K562 (cell line): ENCODE measurements at regions not wholly inside any gene's neighbourhood (a gene's known extent, or its start where the extent isn't known, plus 50 kb on each side); places are given as distances from the start of the nearest gene placed in this dataset.

Experiments
- CBFB ChIP-seq: sonication (generic); formaldehyde crosslinking; IDR thresholded peaks from 2 replicates; pipeline ENCODE4 v1.4.0; 2020; ENCODE audit warnings: mild to moderate bottlenecking, missing genetic modification reagents
- DDX20 ChIP-seq: fragments of 450-650 bp; IDR thresholded peaks from 2 replicates; pipeline ENCODE4 v1.6.1; 2016; ENCODE audit warnings: missing genetic modification characterization, low read depth, mild to moderate bottlenecking, missing compliant biosample characterization, moderate library complexity
- ELF1 ChIP-seq: fragments of 200-800 bp; sonication (Bioruptor generic); IDR thresholded peaks from 2 replicates; pipeline ENCODE4 v1.6.1; 2016; ENCODE audit warnings: missing genetic modification characterization, missing compliant biosample characterization
- FOXP1 ChIP-seq: sonication (generic); formaldehyde crosslinking; IDR thresholded peaks from 2 replicates; pipeline ENCODE4 v1.8.0; 2022; ENCODE audit warnings: mild to moderate bottlenecking, missing genetic modification reagents
- HNRNPK ChIP-seq: fragments of 200-400 bp; formaldehyde crosslinking; IDR thresholded peaks from one replicate; pipeline ENCODE4 v1.6.1; 2018; ENCODE audit warnings: mild to moderate bottlenecking, low read depth, low read length; ENCODE audit not compliant: poor library complexity, severe bottlenecking
- MTA2 ChIP-seq: fragments of 450-650 bp; IDR thresholded peaks from 2 replicates; pipeline ENCODE4 v1.6.1; 2016; ENCODE audit warnings: low read depth
- NCOR1 ChIP-seq: fragments of 450-650 bp; IDR thresholded peaks from 2 replicates; pipeline ENCODE4 v1.6.1; 2016; ENCODE audit warnings: mild to moderate bottlenecking, moderate library complexity
- PHF8 ChIP-seq: fragments of 200-600 bp; sonication (generic); IDR thresholded peaks from 2 replicates; pipeline ENCODE4 v1.6.1; 2012; ENCODE audit warnings: mixed run types, mild to moderate bottlenecking, inconsistent platforms, low read length, moderate library complexity, borderline replicate concordance
- SMARCC2 ChIP-seq: fragments of 450-650 bp; IDR thresholded peaks from 2 replicates; pipeline ENCODE4 v1.6.1; 2017; ENCODE audit warnings: antibody characterized with exemption, moderate library complexity, mild to moderate bottlenecking, low read depth
- TF ChIP-seq, protein P1 (sequence below): fragments of 200-600 bp; sonication (generic); IDR thresholded peaks from one replicate; pipeline ENCODE4 v1.6.1; 2012; ENCODE audit warnings: mild to moderate bottlenecking, low read depth, low read length, inconsistent platforms
- TF ChIP-seq, protein P2 (sequence below), 2 experiments: fragments of 200-800 bp in 1 of 2; sonication (Bioruptor generic) in 1 of 2; sonication (generic) in 1 of 2; formaldehyde crosslinking in 1 of 2; IDR thresholded peaks in 1 of 2; conservative IDR thresholded peaks in 1 of 2; 2 replicates each; pipeline versions ENCODE4 v1.5.0 to v1.6.1; 2016 to 2020; ENCODE audit warnings: missing compliant biosample characterization in 1 of 2, missing genetic modification characterization in 1 of 2, missing genetic modification reagents in 1 of 2

DNA sequence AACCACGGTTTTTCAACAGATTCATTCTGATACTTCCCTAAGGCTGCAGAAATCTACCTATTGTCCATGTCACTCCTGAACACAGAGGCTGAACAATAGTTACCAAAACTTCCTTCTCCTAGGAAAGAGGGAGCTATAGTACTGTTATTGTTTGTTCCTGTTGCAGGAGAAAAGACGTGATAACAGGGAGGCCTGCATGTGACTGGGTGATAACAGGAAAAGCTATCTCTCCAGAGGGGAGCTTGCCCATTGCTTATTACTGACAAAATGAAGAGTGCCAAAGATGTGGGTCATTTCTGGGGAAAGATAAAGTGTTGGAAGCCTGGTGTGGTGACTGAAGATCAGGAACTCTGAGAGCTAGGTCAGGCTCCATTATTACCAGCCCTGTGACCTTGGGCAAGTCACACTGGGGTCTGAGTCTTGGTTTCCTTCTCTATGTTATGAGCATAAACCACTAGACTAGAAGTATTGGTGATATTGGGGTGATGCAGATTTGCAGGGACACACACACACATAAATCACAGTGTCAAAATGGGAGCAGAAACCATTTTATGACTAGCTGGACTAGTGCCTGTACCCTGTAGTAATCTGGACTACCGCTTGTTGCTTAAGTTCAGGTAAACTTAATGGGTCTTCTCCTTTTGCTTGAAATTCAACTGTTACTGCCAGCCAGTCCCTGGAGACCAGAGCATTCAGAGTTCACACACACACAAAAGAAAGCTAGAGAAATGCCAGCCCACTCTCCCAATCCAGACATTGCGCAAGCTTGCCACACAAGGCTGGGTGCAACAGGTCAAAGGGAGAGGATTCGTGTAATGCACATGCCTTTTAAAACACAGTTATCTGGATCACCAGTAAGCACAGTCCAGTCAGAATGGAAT lies 136.0 kb upstream of the CNR1 start (continued):
- TF ChIP-seq, protein P1, sequence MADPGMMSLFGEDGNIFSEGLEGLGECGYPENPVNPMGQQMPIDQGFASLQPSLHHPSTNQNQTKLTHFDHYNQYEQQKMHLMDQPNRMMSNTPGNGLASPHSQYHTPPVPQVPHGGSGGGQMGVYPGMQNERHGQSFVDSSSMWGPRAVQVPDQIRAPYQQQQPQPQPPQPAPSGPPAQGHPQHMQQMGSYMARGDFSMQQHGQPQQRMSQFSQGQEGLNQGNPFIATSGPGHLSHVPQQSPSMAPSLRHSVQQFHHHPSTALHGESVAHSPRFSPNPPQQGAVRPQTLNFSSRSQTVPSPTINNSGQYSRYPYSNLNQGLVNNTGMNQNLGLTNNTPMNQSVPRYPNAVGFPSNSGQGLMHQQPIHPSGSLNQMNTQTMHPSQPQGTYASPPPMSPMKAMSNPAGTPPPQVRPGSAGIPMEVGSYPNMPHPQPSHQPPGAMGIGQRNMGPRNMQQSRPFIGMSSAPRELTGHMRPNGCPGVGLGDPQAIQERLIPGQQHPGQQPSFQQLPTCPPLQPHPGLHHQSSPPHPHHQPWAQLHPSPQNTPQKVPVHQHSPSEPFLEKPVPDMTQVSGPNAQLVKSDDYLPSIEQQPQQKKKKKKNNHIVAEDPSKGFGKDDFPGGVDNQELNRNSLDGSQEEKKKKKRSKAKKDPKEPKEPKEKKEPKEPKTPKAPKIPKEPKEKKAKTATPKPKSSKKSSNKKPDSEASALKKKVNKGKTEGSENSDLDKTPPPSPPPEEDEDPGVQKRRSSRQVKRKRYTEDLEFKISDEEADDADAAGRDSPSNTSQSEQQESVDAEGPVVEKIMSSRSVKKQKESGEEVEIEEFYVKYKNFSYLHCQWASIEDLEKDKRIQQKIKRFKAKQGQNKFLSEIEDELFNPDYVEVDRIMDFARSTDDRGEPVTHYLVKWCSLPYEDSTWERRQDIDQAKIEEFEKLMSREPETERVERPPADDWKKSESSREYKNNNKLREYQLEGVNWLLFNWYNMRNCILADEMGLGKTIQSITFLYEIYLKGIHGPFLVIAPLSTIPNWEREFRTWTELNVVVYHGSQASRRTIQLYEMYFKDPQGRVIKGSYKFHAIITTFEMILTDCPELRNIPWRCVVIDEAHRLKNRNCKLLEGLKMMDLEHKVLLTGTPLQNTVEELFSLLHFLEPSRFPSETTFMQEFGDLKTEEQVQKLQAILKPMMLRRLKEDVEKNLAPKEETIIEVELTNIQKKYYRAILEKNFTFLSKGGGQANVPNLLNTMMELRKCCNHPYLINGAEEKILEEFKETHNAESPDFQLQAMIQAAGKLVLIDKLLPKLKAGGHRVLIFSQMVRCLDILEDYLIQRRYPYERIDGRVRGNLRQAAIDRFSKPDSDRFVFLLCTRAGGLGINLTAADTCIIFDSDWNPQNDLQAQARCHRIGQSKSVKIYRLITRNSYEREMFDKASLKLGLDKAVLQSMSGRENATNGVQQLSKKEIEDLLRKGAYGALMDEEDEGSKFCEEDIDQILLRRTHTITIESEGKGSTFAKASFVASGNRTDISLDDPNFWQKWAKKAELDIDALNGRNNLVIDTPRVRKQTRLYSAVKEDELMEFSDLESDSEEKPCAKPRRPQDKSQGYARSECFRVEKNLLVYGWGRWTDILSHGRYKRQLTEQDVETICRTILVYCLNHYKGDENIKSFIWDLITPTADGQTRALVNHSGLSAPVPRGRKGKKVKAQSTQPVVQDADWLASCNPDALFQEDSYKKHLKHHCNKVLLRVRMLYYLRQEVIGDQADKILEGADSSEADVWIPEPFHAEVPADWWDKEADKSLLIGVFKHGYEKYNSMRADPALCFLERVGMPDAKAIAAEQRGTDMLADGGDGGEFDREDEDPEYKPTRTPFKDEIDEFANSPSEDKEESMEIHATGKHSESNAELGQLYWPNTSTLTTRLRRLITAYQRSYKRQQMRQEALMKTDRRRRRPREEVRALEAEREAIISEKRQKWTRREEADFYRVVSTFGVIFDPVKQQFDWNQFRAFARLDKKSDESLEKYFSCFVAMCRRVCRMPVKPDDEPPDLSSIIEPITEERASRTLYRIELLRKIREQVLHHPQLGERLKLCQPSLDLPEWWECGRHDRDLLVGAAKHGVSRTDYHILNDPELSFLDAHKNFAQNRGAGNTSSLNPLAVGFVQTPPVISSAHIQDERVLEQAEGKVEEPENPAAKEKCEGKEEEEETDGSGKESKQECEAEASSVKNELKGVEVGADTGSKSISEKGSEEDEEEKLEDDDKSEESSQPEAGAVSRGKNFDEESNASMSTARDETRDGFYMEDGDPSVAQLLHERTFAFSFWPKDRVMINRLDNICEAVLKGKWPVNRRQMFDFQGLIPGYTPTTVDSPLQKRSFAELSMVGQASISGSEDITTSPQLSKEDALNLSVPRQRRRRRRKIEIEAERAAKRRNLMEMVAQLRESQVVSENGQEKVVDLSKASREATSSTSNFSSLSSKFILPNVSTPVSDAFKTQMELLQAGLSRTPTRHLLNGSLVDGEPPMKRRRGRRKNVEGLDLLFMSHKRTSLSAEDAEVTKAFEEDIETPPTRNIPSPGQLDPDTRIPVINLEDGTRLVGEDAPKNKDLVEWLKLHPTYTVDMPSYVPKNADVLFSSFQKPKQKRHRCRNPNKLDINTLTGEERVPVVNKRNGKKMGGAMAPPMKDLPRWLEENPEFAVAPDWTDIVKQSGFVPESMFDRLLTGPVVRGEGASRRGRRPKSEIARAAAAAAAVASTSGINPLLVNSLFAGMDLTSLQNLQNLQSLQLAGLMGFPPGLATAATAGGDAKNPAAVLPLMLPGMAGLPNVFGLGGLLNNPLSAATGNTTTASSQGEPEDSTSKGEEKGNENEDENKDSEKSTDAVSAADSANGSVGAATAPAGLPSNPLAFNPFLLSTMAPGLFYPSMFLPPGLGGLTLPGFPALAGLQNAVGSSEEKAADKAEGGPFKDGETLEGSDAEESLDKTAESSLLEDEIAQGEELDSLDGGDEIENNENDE: no peak
- 0 out of 2 replicates have a peak, but pooled peaks have one; percentile 26 for TF ChIP-seq SMARCC2
- TF ChIP-seq PHF8: no peak
- TF ChIP-seq FOXP1 (CRISPR knock-in tag): no peak
- no peak for TF ChIP-seq ELF1 (tag)
- TF ChIP-seq NCOR1: peak; percentile 89
- no peak for TF ChIP-seq HNRNPK
- TF ChIP-seq, protein P2, sequence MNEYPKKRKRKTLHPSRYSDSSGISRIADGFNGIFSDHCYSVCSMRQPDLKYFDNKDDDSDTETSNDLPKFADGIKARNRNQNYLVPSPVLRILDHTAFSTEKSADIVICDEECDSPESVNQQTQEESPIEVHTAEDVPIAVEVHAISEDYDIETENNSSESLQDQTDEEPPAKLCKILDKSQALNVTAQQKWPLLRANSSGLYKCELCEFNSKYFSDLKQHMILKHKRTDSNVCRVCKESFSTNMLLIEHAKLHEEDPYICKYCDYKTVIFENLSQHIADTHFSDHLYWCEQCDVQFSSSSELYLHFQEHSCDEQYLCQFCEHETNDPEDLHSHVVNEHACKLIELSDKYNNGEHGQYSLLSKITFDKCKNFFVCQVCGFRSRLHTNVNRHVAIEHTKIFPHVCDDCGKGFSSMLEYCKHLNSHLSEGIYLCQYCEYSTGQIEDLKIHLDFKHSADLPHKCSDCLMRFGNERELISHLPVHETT (CRISPR knock-in tag; conservative IDR thresholded peaks at IDR 0.05 in 1 of 2, IDR thresholded peaks at IDR 0.05 in 1 of 2): peak in 1 of 2 experiments; percentile 57; a peak in 1 of 4 replicates
- peak; percentile 56; the same call in 1 of the 2 replicates for TF ChIP-seq MTA2
- no peak for TF ChIP-seq CBFB (CRISPR knock-in tag)
- TF ChIP-seq DDX20 (tag): no peak
